K562 (cell line): ENCODE measurements at regions not wholly inside any gene's neighbourhood (a gene's known extent, or its start where the extent isn't known, plus 50 kb on each side); places are given as distances from the start of the nearest gene placed in this dataset.

ENCODE experiments used
- ATAC-seq: fragments of 200-7000 bp; cut with Tn5 transposase; 3 replicates; pipeline ENCODE4 v1.9.1; 2020; ENCODE audit warnings: moderate library complexity
- BruUV-seq: library from RNA; stranded (reverse); fragments of 400-500 nt; replicated peaks from 2 replicates; lab custom pipeline; 2021; lab: Mats Ljungman, UMichigan
- CTCF ChIA-PET: fragments of 300-600 bp; formaldehyde crosslinking; extraction: SDS; loops from one replicate; lab custom pipeline; 2021; ENCODE audit warnings: low intra/inter-chr PET ratio; lab: Yijun Ruan, JAX
- POLR2A ChIA-PET: fragments of 300-600, 350-650 bp; sonication (Branson Sonifier 250); formaldehyde crosslinking; extraction: SDS; loops from one replicate; lab custom pipeline; 2021; ENCODE audit warnings: antibody characterized with exemption, inconsistent platforms; lab: Yijun Ruan, JAX
- DNase-seq, 4 experiments: peaks; one replicate each; pipeline versions ENCODE4 v3.0.0 to v3.0.0-alpha.2; 2011 to 2018; ENCODE audit warnings: low spot score in 3 of 4, mixed read lengths in 3 of 4; ENCODE audit errors: extremely low read depth in 1 of 4
- FAIRE-seq: peaks from 2 replicates; lab custom pipeline; 2011; peaks lifted over from hg19 to GRCh38; lab: Jason Lieb, UNC
- H2AFZ ChIP-seq: 2 replicates; pipeline ENCODE4 v1.6.0; 2011; ENCODE audit warnings: low read depth, low read length, control low read depth, inconsistent platforms
- H3K27ac ChIP-seq: fragments of 200-600 bp; 3 replicates; pipeline ENCODE4 v1.8.0; 2011; ENCODE audit warnings: low read depth, mild to moderate bottlenecking, control low read depth, inconsistent platforms, low read length, moderate library complexity, mixed read lengths; ENCODE audit errors: extremely low read depth
- H3K27me3 ChIP-seq, 2 experiments: fragments of 300-600 bp in 1 of 2; 2 replicates in 1 of 2; 3 replicates in 1 of 2; pipeline versions ENCODE4 v1.6.0 to v1.8.0; 2011; ENCODE audit warnings: inconsistent platforms in 2 of 2, low read length in 2 of 2, mild to moderate bottlenecking in 1 of 2, mixed read lengths in 1 of 2, moderate library complexity in 1 of 2; ENCODE audit not compliant: control insufficient read depth in 2 of 2, insufficient read depth in 2 of 2
- H3K36me3 ChIP-seq: fragments of 300-600 bp; 3 replicates; pipeline ENCODE4 v1.8.0; 2011; ENCODE audit warnings: mild to moderate bottlenecking, low read length, inconsistent platforms; ENCODE audit not compliant: control insufficient read depth, insufficient read depth
- H3K4me1 ChIP-seq, 2 experiments: fragments of 200-600 bp in 1 of 2; replicated peaks in 1 of 2; 2 replicates in 1 of 2; 3 replicates in 1 of 2; pipeline versions ENCODE4 v1.5.1 to v1.8.0; 2011; ENCODE audit warnings: inconsistent platforms in 2 of 2, low read length in 2 of 2, mild to moderate bottlenecking in 1 of 2, mixed read lengths in 1 of 2, moderate library complexity in 1 of 2; ENCODE audit not compliant: control insufficient read depth in 2 of 2, insufficient read depth in 2 of 2
- H3K4me2 ChIP-seq: 2 replicates; pipeline ENCODE4 v1.6.1; 2011; ENCODE audit warnings: low read length, control low read depth, inconsistent platforms, mixed read lengths; ENCODE audit not compliant: insufficient read depth
- H3K4me3 ChIP-seq: fragments of 200-600 bp; sonication (generic), shearing (Covaris generic); 2 replicates; pipeline ENCODE4 v1.5.1; 2016; ENCODE audit warnings: control low read depth, inconsistent platforms
- H3K79me2 ChIP-seq: fragments of 200-600 bp; 3 replicates; pipeline ENCODE4 v1.8.0; 2011; ENCODE audit warnings: low read length, inconsistent platforms; ENCODE audit not compliant: control insufficient read depth, insufficient read depth
- H3K9ac ChIP-seq, 2 experiments: 2 replicates each; pipeline versions ENCODE4 v1.6.0 to v1.6.1; 2011; ENCODE audit warnings: low read depth in 2 of 2, low read length in 2 of 2, control low read depth in 1 of 2, inconsistent platforms in 1 of 2, mild to moderate bottlenecking in 1 of 2, mixed read lengths in 1 of 2; ENCODE audit not compliant: insufficient read depth in 1 of 2
- H3K9me1 ChIP-seq: one replicate; pipeline ENCODE4 v1.6.0; 2011; ENCODE audit warnings: inconsistent platforms, mild to moderate bottlenecking, low read length, moderate library complexity; ENCODE audit not compliant: control insufficient read depth, insufficient read depth
- H3K9me3 ChIP-seq: replicated peaks from 2 replicates; pipeline ENCODE4 v1.5.1; 2011; ENCODE audit warnings: low read depth, low read length, inconsistent platforms; ENCODE audit not compliant: control insufficient read depth, insufficient read depth
- H4K20me1 ChIP-seq: replicated peaks from 2 replicates; pipeline ENCODE4 v1.6.1; 2011; ENCODE audit warnings: low read length, inconsistent platforms, mixed read lengths; ENCODE audit not compliant: control insufficient read depth, insufficient read depth
- FUS ChIP-seq: fragments of 200-400 bp; formaldehyde crosslinking; optimal IDR thresholded peaks from 2 replicates; pipeline ENCODE3; 2017; ENCODE audit warnings: low read depth, low read length
- PPARD ChIP-seq: fragments of 250-450 bp; sonication (Bioruptor Pico); IDR thresholded peaks from 2 replicates; pipeline ENCODE4 v1.8.0; 2022; ENCODE audit warnings: inconsistent platforms, mild to moderate bottlenecking, moderate library complexity
- SMARCB1 ChIP-seq: IDR thresholded peaks from 2 replicates; pipeline ENCODE4 v1.6.1; 2011; ENCODE audit warnings: improper control_type of control experiment, low read depth; ENCODE audit not compliant: insufficient read length
- TCF3 ChIP-seq: sonication (generic); formaldehyde crosslinking; IDR thresholded peaks from 2 replicates; pipeline ENCODE4 v1.4.0; 2020; ENCODE audit warnings: mild to moderate bottlenecking, missing genetic modification reagents
- ZC3H8 ChIP-seq: fragments of 450-650 bp; IDR thresholded peaks from 2 replicates; pipeline ENCODE4 v1.6.1; 2017
- ZZZ3 ChIP-seq: fragments of 450-650 bp; IDR thresholded peaks from 2 replicates; pipeline ENCODE4 v1.6.1; 2016; ENCODE audit warnings: antibody characterized with exemption, mild to moderate bottlenecking, moderate library complexity
- WGBS: fragments of 100-300 bp; shearing (Covaris generic); methylation state at CpG from one replicate; pipeline ENCODE4 v1.1.6; 2016; ENCODE audit warnings: low coverage, mixed read lengths; ENCODE audit not compliant: insufficient coverage; ENCODE audit errors: missing lambda C conversion rate; 5-methylcytosine and 5-hydroxymethylcytosine counted together
- in situ Hi-C: fragments of 300-500 bp; cut with MboI; formaldehyde crosslinking; loops from 4 replicates; pipeline ENCODE4 v1.15.0; 2018; ENCODE audit warnings: inconsistent platforms, mixed read lengths
- intact Hi-C: fragments of 100-400 bp; cut with micrococcal nuclease; formaldehyde crosslinking; loops from 2 replicates; pipeline ENCODE4 v1.14.2; 2022
- TF ChIP-seq, protein P1 (sequence below): sonication (generic); formaldehyde crosslinking; IDR thresholded peaks from 2 replicates; pipeline ENCODE4 v1.8.0; 2022; ENCODE audit warnings: mild to moderate bottlenecking, missing genetic modification reagents
- TF ChIP-seq, protein P2 (sequence below): fragments of 150-350 bp; IDR thresholded peaks from 2 replicates; pipeline ENCODE4 v1.6.1; 2014; ENCODE audit warnings: low read depth, mild to moderate bottlenecking, low read length, borderline replicate concordance
- TF ChIP-seq, protein P3 (sequence below): fragments of 250-450 bp; sonication (Bioruptor Pico); IDR thresholded peaks from 2 replicates; pipeline ENCODE4 v1.8.0; 2021; ENCODE audit warnings: moderate library complexity, mild to moderate bottlenecking, inconsistent platforms

DNA sequence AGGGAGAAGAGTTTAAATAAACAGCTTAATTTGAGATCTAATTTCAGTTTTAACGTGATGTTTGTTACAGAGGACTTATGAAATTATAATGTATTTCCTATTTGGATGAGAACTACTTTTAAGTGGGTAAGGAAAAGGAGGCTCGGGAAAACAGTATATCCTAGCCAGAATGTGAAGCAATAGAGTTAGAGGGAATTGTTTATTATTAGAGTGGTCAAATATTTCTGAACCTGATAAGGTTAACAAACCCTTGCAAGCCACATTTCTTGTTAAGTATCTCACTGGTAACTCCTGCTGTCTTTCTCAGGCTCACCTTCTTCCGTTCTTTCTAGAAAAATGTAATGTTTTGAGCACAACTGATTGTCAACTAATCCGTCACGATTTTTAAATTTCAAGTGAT lies 335.1 kb upstream of the MBL2 start:
- H3K27ac ChIP-seq, result no peak overlapping the region
- ChIA-PET POLR2A (no interaction called here), CTCF (no interaction called here)
- H3K9me3 ChIP-seq, result no peaks in the 10 kb centered on the region
- H3K4me2 ChIP-seq, result no peak overlapping the region
- 0% methylated on average over 5 of the region's 5 CpGs for whole genome bisulfite sequencing
- H2AFZ ChIP-seq, result no peak overlapping the region
- H3K9me1 ChIP-seq, result no peaks in the 10 kb centered on the region
- no peaks in the 10 kb centered on the region for H4K20me1 ChIP-seq
- H3K36me3 ChIP-seq, result no peaks in the 10 kb centered on the region
- no peaks in the 10 kb centered on the region for H3K79me2 ChIP-seq
- no peak overlapping the region for H3K4me3 ChIP-seq
- H3K9ac ChIP-seq, result no peak overlapping the region
- ATAC-seq, result no peak
- no peaks in the 10 kb centered on the region for H3K27me3 ChIP-seq
- no peak for DNase-seq
- intact Hi-C loops, result no loop called here
- in situ Hi-C loops, result no loop called here
- BruUV-seq, result no TSS peak
- no peak for FAIRE-seq
- no peaks in the 10 kb centered on the region for H3K4me1 ChIP-seq
- TF ChIP-seq PPARD, result no peak
- TF ChIP-seq, protein P1, sequence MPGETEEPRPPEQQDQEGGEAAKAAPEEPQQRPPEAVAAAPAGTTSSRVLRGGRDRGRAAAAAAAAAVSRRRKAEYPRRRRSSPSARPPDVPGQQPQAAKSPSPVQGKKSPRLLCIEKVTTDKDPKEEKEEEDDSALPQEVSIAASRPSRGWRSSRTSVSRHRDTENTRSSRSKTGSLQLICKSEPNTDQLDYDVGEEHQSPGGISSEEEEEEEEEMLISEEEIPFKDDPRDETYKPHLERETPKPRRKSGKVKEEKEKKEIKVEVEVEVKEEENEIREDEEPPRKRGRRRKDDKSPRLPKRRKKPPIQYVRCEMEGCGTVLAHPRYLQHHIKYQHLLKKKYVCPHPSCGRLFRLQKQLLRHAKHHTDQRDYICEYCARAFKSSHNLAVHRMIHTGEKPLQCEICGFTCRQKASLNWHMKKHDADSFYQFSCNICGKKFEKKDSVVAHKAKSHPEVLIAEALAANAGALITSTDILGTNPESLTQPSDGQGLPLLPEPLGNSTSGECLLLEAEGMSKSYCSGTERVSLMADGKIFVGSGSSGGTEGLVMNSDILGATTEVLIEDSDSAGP, result no peak
- TF ChIP-seq SMARCB1, result no peak
- TF ChIP-seq ZZZ3, result no peak
- TF ChIP-seq, protein P2, sequence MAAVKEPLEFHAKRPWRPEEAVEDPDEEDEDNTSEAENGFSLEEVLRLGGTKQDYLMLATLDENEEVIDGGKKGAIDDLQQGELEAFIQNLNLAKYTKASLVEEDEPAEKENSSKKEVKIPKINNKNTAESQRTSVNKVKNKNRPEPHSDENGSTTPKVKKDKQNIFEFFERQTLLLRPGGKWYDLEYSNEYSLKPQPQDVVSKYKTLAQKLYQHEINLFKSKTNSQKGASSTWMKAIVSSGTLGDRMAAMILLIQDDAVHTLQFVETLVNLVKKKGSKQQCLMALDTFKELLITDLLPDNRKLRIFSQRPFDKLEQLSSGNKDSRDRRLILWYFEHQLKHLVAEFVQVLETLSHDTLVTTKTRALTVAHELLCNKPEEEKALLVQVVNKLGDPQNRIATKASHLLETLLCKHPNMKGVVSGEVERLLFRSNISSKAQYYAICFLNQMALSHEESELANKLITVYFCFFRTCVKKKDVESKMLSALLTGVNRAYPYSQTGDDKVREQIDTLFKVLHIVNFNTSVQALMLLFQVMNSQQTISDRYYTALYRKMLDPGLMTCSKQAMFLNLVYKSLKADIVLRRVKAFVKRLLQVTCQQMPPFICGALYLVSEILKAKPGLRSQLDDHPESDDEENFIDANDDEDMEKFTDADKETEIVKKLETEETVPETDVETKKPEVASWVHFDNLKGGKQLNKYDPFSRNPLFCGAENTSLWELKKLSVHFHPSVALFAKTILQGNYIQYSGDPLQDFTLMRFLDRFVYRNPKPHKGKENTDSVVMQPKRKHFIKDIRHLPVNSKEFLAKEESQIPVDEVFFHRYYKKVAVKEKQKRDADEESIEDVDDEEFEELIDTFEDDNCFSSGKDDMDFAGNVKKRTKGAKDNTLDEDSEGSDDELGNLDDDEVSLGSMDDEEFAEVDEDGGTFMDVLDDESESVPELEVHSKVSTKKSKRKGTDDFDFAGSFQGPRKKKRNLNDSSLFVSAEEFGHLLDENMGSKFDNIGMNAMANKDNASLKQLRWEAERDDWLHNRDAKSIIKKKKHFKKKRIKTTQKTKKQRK, result no peak
- no peak for TF ChIP-seq ZC3H8
- TF ChIP-seq, protein P3, sequence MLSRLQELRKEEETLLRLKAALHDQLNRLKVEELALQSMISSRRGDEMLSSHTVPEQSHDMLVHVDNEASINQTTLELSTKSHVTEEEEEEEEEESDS (CRISPR knock-in tag), result no peak
- no peak for TF ChIP-seq TCF3
- TF ChIP-seq FUS, result no peak
